Smooth muscle cell (in vitro differentiated cells): ENCODE measurements at regions not wholly inside any gene's neighbourhood (a gene's known extent, or its start where the extent isn't known, plus 50 kb on each side); places are given as distances from the start of the nearest gene placed in this dataset.

ENCODE experiments used
- DNase-seq: peaks from one replicate; lab custom pipeline; 2025; ENCODE audit not compliant: unreplicated experiment; lab: John Stamatoyannopoulos, UW
- H2AFZ ChIP-seq: fragments of 200-600 bp; sonication (generic); 2 replicates; pipeline ENCODE4 v1.6.0; 2016; ENCODE audit warnings: antibody characterized with exemption, low read depth, mild to moderate bottlenecking
- H3F3A ChIP-seq: fragments of 200-600 bp; sonication (generic); 2 replicates; pipeline ENCODE4 v1.6.0; 2017; ENCODE audit warnings: antibody characterized with exemption, low read depth
- H3K27ac ChIP-seq: fragments of 200-600 bp; sonication (generic); 2 replicates; pipeline ENCODE4 v1.5.1; 2016; ENCODE audit warnings: low read depth, mild to moderate bottlenecking
- H3K27me3 ChIP-seq: fragments of 200-600 bp; sonication (generic); 2 replicates; pipeline ENCODE4 v1.6.1; 2016; ENCODE audit warnings: low read depth, mild to moderate bottlenecking
- H3K36me3 ChIP-seq: fragments of 200-600 bp; sonication (generic); 2 replicates; pipeline ENCODE4 v1.5.1; 2016; ENCODE audit warnings: low read depth
- H3K4me1 ChIP-seq: fragments of 200-600 bp; sonication (generic); 2 replicates; pipeline ENCODE4 v1.5.1; 2016; ENCODE audit warnings: low read depth
- H3K4me2 ChIP-seq: fragments of 200-600 bp; sonication (generic); 2 replicates; pipeline ENCODE4 v1.6.0; 2016; ENCODE audit warnings: mild to moderate bottlenecking
- H3K4me3 ChIP-seq: fragments of 200-600 bp; sonication (generic); 2 replicates; pipeline ENCODE4 v1.5.1; 2016; ENCODE audit warnings: mild to moderate bottlenecking
- H3K79me2 ChIP-seq: fragments of 200-600 bp; sonication (generic); 2 replicates; pipeline ENCODE4 v1.6.0; 2016; ENCODE audit warnings: low read depth, mild to moderate bottlenecking
- H3K9ac ChIP-seq: fragments of 200-600 bp; sonication (generic); 2 replicates; pipeline ENCODE4 v1.6.0; 2016; ENCODE audit warnings: low read depth
- H3K9me3 ChIP-seq: fragments of 200-600 bp; sonication (generic); replicated peaks from 2 replicates; pipeline ENCODE4 v1.5.1; 2016; ENCODE audit warnings: low read depth
- H4K20me1 ChIP-seq: fragments of 200-600 bp; sonication (generic); 2 replicates; pipeline ENCODE4 v1.6.0; 2016; ENCODE audit warnings: low read depth
- WGBS: methylation state at CpG from one replicate; pipeline ENCODE4 v1.1.7; 2016; ENCODE audit warnings: low lambda C conversion rate; 5-methylcytosine and 5-hydroxymethylcytosine counted together
- TF ChIP-seq, protein P1 (sequence below): fragments of 200-600 bp; sonication (generic); IDR thresholded peaks from 2 replicates; pipeline ENCODE4 v1.5.1; 2017; ENCODE audit warnings: borderline replicate concordance, mild to moderate bottlenecking, antibody characterized with exemption; ENCODE audit not compliant: insufficient read depth, poor library complexity, severe bottlenecking

DNA sequence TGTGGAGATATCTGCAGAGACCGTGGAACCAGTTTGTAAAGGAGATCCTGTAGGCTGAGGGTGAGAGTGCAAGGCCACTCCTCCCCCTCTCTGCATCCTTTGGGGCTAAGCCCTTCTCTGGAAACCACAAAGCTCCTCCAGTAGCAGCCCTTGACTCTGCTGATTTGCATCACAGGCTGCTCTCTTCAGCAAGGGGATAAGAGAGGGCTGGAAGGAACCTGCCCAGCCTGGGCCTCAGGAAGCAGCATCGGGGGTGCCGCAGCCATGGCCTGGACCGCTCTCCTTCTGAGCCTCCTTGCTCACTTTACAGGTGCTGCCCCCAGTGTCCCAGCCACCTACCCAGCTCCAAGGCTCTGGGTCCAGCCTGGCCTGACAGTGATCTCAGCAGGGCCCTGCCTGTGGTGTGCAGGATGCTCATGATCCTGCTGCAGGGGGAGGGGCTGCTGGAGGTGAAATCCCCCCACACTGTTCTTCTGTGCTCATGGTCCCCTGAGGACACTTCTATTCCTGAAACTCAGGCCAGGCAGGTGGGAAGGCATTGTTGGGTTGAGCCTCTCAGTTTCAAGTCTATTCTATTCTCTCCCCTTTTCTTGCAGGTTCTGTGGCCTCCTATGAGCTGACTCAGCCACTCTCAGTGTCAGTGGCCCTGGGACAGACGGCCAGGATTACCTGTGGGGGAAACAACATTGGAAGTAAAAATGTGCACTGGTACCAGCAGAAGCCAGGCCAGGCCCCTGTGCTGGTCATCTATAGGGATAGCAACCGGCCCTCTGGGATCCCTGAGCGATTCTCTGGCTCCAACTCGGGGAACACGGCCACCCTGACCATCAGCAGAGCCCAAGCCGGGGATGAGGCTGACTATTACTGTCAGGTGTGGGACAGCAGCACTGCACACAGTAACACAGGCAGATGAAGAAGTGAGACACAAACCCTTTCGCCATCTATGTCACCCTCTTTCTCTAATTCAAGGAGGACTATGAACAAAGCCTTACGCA lies 68.5 kb upstream of the IGLL5 start:
- Histone ChIP-seq H3K9me3 (no peaks in the 10 kb centered on the region), H3K27ac (no peak overlapping the region), H3K9ac (no peak overlapping the region), H3F3A (no peaks in the 10 kb centered on the region), H3K79me2 (no peaks in the 10 kb centered on the region), H3K27me3 (peaks cover 48% of the 10 kb centered on the region), H4K20me1 (no peaks in the 10 kb centered on the region), H3K36me3 (no peaks in the 10 kb centered on the region), H2AFZ (no peak overlapping the region), H3K4me3 (no peak overlapping the region), H3K4me1 (no peaks in the 10 kb centered on the region), H3K4me2 (no peak overlapping the region)
- 79% methylated on average over 12 of the region's 12 CpGs for WGBS
- TF ChIP-seq, protein P1, sequence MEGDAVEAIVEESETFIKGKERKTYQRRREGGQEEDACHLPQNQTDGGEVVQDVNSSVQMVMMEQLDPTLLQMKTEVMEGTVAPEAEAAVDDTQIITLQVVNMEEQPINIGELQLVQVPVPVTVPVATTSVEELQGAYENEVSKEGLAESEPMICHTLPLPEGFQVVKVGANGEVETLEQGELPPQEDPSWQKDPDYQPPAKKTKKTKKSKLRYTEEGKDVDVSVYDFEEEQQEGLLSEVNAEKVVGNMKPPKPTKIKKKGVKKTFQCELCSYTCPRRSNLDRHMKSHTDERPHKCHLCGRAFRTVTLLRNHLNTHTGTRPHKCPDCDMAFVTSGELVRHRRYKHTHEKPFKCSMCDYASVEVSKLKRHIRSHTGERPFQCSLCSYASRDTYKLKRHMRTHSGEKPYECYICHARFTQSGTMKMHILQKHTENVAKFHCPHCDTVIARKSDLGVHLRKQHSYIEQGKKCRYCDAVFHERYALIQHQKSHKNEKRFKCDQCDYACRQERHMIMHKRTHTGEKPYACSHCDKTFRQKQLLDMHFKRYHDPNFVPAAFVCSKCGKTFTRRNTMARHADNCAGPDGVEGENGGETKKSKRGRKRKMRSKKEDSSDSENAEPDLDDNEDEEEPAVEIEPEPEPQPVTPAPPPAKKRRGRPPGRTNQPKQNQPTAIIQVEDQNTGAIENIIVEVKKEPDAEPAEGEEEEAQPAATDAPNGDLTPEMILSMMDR = no peak
- DNase-seq = no peak

DNA sequence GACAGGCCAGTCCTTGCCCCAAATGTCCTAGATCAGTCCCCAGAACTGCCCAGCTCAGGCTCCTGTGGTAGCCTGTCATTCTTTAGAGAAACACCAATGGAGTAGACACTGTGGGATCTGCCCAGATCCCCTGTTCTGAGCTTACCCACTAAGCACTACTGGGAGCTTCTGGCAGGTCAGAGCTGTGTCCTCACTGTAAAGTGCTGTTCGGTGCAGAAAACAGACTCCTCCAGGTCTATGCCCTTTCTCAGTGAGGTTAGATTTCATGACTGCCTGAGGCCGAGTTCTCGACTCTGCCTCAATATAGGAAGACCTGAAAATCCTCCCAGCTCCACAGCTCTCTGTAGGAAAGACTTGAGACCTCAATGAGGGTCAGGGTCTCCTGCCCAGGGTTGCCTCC lies 67.5 kb upstream of the IGLL5 start:
- H3K27me3 ChIP-seq = peaks cover 57% of the 10 kb centered on the region
- TF ChIP-seq, protein P1 = no peak
- no peaks in the 10 kb centered on the region for H3K4me1 ChIP-seq
- no peaks in the 10 kb centered on the region for H3K9me3 ChIP-seq
- H3K36me3 ChIP-seq = no peaks in the 10 kb centered on the region
- DNase-seq = no peak
- no peak overlapping the region for H3K9ac ChIP-seq
- no peak overlapping the region for H3K27ac ChIP-seq
- 81% methylated on average over 3 of the region's 3 CpGs for WGBS
- H3K4me2 ChIP-seq = no peak overlapping the region
- H3K79me2 ChIP-seq = no peaks in the 10 kb centered on the region
- no peak overlapping the region for H3K4me3 ChIP-seq
- no peaks in the 10 kb centered on the region for H4K20me1 ChIP-seq
- H3F3A ChIP-seq = no peaks in the 10 kb centered on the region
- no peak overlapping the region for H2AFZ ChIP-seq

DNA sequence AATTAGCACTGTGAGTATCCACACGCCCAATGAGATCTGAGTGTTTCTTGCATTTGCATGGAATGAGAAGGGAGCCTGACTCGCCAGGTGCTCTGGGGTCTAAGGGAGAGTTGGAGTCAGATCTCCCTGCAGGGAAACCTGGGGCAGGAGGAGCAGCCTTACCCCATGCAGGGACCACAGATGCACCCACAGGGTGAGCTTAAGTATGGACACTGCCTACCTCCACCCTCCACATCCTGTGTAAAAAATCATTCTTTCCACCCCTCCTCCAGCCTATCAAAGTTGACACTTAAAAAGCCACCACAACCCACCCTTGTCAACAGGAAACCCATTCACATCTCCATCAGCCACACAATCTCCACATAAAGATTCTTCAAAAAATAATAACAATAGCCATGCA lies 67.0 kb upstream of the IGLL5 start:
- DNase-seq = no peak
- no peak overlapping the region for H3K4me3 ChIP-seq
- TF ChIP-seq, protein P1 = no peak
- H2AFZ ChIP-seq = no peak overlapping the region
- no peaks in the 10 kb centered on the region for H3F3A ChIP-seq
- H3K9ac ChIP-seq = no peak overlapping the region
- H3K27ac ChIP-seq = no peak overlapping the region
- WGBS = 65% methylated on average over 2 of the region's 2 CpGs
- H3K36me3 ChIP-seq = no peaks in the 10 kb centered on the region
- H3K79me2 ChIP-seq = no peaks in the 10 kb centered on the region
- no peaks in the 10 kb centered on the region for H3K4me1 ChIP-seq
- H3K9me3 ChIP-seq = no peaks in the 10 kb centered on the region
- H3K4me2 ChIP-seq = no peak overlapping the region
- no peaks in the 10 kb centered on the region for H4K20me1 ChIP-seq
- peaks cover 61% of the 10 kb centered on the region for H3K27me3 ChIP-seq
